ENCODE measurements at regions not wholly inside any gene's neighbourhood (a gene's known extent, or its start where the extent isn't known, plus 50 kb on each side); places are given as distances from the start of the nearest gene placed in this dataset.

DNA sequence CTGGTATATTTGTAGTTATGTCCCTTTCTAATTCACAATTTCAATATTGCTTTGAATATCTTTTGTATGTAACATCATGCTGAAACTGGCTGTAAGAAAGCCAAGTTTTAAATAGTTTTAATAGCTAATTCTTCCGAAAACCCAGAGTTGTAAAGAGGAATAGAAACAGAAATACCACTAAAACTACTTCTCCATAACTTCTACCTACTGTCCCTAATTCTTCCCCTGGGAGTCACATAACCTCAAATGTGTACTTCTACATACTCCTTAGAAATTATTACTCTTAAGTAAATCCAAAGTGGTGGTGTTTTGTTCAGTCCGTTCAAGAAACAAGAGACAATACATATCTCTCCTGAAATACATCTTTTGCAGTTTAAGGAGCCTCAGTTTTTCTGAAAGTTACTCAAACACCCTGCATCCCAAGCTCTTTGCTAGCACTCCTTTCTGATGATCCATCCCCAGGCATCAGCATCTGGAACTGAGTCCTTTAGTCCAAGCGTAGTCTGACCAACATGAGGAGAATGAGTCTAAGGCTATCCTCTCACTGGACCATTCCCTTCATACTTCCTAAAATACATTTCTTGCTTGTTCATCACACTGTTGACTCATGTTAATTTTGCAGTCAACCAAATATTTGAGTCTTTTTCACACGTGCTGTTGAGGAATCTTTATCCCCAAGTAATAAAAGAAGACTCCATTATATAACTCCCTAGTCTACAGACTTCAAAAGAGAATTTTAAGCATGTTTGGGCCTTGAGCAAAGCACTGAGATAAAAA is 214.3 kb upstream of the NUDT4 start:
- no peak for DNase-seq

- DNase-seq, result no peak
Observed at GRCh38 chr12:93164103-93164880, 213.4 kb upstream of the NUDT4 start.

DNA sequence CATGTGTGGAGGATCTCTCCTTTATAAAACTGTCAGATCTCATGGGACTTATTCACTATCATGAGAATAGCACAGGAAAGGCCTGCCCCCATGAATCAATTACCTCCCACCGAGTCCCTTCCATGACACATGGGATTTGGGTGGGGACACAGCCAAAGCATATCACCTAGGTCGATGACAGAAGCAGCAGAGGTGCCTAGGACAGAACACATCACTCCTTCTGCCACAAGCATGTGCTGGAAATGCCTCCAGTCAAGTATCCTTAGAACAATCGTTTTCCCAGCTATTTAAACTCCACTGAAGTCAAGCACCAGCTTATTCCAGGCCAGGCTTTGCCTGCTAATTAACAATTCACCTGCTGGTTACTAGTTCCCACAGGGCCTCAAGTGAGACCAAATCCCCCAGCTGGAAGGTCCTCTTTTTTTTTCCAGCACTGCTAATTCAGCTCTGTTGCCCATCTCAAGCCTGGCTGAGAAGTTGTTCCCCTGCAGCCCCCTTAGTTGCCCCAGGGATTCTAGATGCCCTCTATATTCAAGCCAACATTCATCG is 212.3 kb upstream of the NUDT4 start:
- DNase-seq, result no peak

- DNase-seq, result no peak
Observed at GRCh38 chr12:93166541-93167307, 211.0 kb upstream of the NUDT4 start.

- no peak for DNase-seq
Observed at GRCh38 chr12:93167331-93167730, 210.4 kb upstream of the NUDT4 start.

DNA sequence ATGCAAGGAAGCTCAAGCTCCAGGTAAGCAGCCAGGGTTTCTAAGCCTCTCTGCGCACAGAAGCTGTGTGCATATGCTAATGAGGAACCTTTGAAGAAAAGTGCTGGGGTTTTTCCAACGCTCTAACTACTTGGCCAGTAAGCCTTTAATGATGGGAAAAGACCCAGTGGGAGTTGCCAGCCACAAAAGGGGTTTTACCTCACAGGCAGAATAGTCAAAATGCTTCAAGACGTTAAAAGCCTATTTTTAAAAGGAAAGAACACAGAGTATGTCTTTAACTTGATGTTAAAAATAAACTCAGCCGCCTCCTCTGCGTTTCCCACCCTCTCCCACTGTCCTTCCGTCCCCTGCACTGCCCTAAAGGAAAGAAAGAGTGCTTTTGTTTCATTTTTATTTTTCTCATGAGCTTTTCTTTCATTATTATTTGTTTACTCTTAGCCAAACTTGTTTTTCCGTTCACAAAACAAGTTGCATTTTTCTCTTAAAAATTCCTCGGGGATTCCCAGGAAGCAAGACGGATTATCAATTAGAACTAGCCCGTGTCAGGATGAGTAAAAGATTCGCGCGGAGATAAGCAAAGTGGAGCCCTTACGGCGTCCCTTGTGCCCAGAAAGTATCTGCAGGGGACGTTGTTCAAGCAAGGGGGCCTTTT is 209.8 kb upstream of the NUDT4 start:
- DNase-seq, result no peak

DNA sequence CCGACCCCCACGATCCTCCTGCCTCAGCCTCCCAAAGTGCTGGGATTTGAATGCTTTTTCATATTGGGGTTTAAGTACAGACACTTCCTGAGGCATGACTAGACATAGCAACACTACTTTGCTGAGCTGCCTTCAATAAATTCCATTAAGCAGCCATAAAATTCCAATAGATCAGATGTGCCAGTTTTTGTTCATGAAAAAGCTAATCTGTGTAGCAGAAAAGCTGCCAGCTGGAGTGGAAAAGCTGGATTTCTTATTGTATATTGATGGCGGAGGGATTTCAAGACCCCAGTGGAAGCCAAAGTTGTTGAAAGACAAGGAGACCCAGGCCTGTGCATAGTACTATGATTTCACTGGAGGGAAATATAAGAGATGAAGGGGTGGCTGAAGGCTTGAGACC is 209.0 kb upstream of the NUDT4 start:
- DNase-seq, result no peak

GRCh38 chr12:93169536-93169935 is 208.2 kb upstream of the NUDT4 start:
- DNase-seq, result no peak

DNA sequence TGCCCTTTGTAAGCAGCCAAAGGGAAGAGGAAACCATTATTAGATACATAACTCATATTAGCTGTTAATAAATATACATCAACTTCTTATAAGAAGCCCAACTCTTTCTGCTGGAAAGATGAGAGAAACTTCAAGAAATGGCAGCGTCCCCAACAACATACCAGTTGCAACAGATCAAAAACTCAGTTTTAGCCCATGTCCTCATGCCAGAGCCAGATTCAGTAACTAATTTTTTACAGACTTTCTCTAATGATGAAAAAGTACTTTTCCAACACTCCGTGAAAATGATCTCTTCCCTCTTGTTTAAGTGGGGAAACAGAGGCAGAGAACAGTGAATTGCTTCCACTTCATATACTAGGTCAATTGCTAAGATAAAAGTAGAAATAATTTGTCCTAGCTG is 206.8 kb upstream of the NUDT4 start:
- no peak for DNase-seq

- no peak for DNase-seq
Observed at GRCh38 chr12:93173178-93173957, 204.4 kb upstream of the NUDT4 start.

DNA sequence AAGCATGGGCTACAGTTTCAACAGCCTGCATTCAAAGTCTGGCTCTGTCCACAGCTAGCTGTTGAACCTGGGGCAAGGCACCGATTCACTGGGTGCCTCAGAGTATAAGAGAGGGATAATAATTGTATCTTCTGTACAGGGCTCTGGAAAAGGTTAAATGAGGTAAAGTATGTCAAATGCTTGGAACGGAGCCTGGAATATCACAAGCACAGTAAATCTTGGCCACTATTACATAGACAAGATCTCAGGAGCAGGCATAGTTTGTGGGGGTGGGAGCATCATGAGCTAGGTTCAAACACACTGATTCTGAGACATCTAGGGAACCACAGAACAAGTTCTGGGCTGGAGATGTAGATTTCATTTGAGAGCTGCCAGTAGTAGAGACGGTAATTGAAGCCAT is 203.7 kb upstream of the NUDT4 start:
- DNase-seq, result no peak

- DNase-seq, result no peak
Observed at GRCh38 chr12:93174473-93174872, 203.3 kb upstream of the NUDT4 start.

DNA sequence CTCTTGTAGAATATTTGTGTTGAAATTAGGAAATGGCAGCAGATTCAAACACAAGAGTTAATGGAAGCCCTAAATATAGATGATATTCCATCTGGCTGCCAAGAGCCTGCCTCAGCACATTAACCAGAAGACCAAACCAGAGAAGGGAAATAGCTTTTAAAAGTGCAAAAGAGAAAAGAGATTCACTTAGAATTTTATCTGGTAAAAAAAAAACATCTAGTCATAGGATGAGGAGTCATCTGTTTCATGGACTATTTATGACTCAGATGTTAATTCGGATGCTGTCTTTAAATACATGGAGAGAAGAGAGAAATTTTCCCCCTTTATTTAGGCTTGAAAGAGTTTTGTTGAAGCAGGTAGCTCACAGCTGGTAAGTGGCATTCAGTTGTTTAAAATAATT is 201.6 kb upstream of the NUDT4 start:
- no peak for DNase-seq

DNA sequence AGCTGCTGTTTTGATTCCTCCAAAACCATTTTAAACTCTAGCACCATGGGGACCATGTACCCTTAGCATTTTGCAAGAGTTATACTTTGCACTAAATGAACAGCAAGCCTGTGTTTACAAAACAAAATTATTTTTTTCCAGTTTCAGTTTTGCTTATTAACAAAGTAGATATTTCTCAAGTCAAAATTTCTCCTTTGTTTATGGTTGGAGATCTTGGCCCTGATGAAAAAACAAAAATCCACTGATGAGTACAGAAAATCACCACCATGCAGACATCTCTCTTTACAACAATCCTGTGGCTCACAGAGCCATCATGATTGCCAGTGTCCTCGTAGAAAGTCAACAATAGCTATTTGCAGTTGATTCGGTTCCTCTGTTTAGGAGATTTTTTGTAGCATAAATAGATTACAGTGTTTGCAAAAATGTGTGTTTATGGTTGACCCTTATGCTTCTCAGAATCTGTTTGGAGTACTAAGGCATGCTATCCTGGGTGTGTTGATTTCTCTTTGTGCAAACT is 201.1 kb upstream of the NUDT4 start:
- no peak for DNase-seq

DNA sequence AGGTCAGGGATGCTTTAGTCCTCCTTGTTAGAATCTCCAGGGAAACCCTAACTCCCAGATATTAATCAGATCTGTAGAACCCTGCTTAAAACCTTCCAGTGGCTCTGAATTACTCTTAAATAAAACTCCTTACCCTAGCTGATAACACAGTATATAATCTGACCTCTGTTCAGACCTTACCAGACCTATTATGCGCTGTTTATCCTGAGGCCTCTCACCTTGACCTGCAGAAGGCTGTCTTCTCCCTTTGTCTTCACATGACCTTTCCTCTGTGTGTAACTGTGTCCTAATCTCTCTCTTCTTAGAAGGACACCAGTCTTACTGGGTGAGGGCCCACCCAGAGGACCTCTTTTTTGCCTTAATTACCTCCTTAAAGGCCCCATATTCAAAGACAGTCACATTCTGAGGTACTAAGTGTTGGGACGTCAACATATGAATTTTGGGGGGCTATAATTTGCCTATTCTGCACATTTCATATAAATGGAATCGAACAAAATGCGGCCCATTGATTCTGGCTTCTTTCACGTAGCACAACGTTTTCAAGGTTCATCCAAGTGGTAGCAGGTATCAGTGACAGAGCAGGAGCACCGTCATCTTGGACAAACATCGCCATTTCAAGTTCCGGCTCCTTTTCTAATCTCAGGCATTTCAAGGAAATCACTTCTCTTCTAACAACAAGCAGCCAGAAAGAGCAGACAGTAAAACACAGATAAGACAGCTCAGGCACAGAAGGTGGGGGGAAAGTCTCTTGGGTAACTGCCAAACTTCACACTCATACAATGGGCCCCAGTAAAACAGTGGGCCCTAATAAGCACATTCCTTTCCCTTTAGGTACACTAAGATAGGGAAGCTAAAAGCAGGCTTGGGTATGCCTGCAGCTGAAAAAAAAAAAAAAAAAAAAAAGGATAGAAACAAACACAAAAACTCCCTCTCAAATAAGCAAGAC is 200.2 kb upstream of the NUDT4 start:
- no peak for DNase-seq

- no peak for DNase-seq
Observed at GRCh38 chr12:93178154-93178878, 199.4 kb upstream of the NUDT4 start.

GRCh38 chr12:93179792-93180191 is 197.9 kb upstream of the NUDT4 start:
- DNase-seq, result no peak

DNA sequence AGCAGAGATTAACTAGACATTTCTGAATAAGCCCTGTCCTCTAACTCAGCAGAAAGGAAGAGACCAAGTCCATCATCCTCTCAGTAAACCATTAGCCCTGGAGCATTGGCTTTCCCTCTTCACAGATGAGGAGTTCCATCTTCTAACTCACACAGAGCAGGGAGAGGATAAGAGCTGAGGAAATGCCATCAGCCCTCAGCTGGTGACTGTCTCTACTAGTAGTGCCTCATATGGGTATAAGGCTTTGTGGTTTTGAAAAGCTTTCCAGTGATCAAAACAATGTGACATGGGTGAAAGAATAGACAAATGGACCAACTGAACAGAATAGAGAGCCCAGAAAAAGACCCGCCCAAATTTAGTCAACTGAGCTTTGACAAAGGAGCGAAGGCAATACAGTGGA is 197.2 kb upstream of the NUDT4 start:
- DNase-seq, result no peak

DNA sequence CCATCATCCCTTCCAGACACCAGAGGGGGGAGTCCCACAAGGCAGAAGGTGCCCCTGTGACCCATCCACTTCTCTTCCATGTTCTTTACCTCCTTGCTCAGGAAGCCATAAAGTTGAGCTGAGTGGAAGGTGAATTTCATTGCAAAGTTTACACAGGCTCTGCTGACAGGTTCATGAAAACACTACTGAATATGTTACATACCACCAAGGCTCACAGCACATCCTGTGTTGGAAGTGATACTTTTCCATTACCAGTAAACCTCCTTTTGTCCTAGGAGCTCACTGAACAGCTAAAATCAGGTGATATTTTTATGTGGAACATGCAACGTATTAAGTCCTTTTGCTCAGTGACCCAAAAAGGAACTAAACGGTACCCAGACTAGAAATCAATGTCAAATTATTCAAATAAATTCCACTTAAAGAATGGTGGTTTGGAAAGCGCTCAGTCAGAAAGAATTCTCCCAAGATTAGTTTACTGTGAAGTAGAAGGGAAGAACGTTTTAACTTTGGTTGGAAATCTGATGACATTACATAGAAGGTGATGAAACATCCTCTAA is 196.2 kb upstream of the NUDT4 start:
- no peak for DNase-seq

All from KG1 (cell line).